ENCODE measurements at regions not wholly inside any gene's neighbourhood (a gene's known extent, or its start where the extent isn't known, plus 50 kb on each side); places are given as distances from the start of the nearest gene placed in this dataset.

- Histone ChIP-seq H3K4me1 (ENCODE audit: control insufficient read depth, extremely low read depth, insufficient read depth, low read length) (no peaks in the 10 kb centered on the region), H3K36me3 (ENCODE audit: control insufficient read depth in 2 of 2, extremely low read depth in 1 of 2, insufficient read depth in 2 of 2, low read length in 2 of 2) (no peaks in the 10 kb centered on the region), H3K4me2 (ENCODE audit: insufficient read depth, low read length) (no peak overlapping the region), H2AFZ (ENCODE audit: low read depth, low read length) (no peak overlapping the region), H3K27me3 (ENCODE audit: control insufficient read depth in 2 of 2, insufficient read depth in 2 of 2, low read length in 2 of 2) (peaks cover 0 to 3% of the 10 kb centered on the region in 2 experiments), H3K9me3 (replicated peaks; ENCODE audit: control insufficient read depth, insufficient read depth, low read length) (no peaks in the 10 kb centered on the region), H3K9me1 (replicated peaks; ENCODE audit: control insufficient read depth, extremely low read depth, insufficient read depth, low read length) (no peaks in the 10 kb centered on the region), H3K4me3 (replicated peaks in 1 of 3; ENCODE audit: insufficient read depth in 1 of 3, low read depth in 1 of 3, low read length in 3 of 3) (no peak overlapping the region), H4K20me1 (replicated peaks; ENCODE audit: control insufficient read depth, extremely low read depth, insufficient read depth, low read length) (no peaks in the 10 kb centered on the region), H3K79me2 (ENCODE audit: control insufficient read depth, insufficient read depth, low read length) (no peaks in the 10 kb centered on the region), H3K27ac (ENCODE audit: insufficient read depth, low read depth, low read length) (no peak overlapping the region), H3K9ac (replicated peaks; ENCODE audit: extremely low read depth, insufficient read depth, low read length) (no peak overlapping the region)
- CTCF ChIA-PET: interaction anchor here (0.6 to 3.0 kb wide), 20 partner anchors 8 to 473 kb away, joined by 3 to 67 read pairs (median 4); no protein-coding TSS in a partner anchor
- DNase-seq (ENCODE audit: low read depth, low spot score) (peak; percentile 52), FAIRE-seq (peak; percentile 65)
- POLR2A ChIA-PET: no interaction called here
- no TSS peak for BruUV-seq (replicated peaks)
- intact Hi-C loops (cut with micrococcal nuclease): loop anchor here (1.0 to 5.0 kb wide), 4 partner anchors 232 to 474 kb away; no protein-coding TSS in a partner anchor
- dilution Hi-C loops (cut with MboI; ENCODE audit: extremely low pct_ligation_motif_present, low sequenced_read_pairs): no loop called here
- no peak for TF ChIP-seq MAX (IDR thresholded peaks at IDR 0.05; ENCODE audit: insufficient read depth, insufficient read length)
- TF ChIP-seq POLR2A (IDR thresholded peaks at IDR 0.05; ENCODE audit: low read depth, low read length): no peak
- TF ChIP-seq FOS (IDR thresholded peaks at IDR 0.05; ENCODE audit: borderline replicate concordance, insufficient read depth, low read length): no peak
- no peak for TF ChIP-seq POLR2AphosphoS5 (IDR thresholded peaks at IDR 0.05; ENCODE audit: insufficient read depth, low read depth, low read length)
- TF ChIP-seq CTCF (IDR thresholded peaks at IDR 0.05; ENCODE audit: extremely low read depth in 1 of 2, insufficient read depth in 1 of 2, low read depth in 1 of 2, low read length in 2 of 2): peak; percentile 76 to 79
- no peak for TF ChIP-seq JUN (IDR thresholded peaks at IDR 0.05; ENCODE audit: borderline replicate concordance, insufficient read depth, insufficient read length, low read depth)
- TF ChIP-seq MYC (IDR thresholded peaks at IDR 0.05; ENCODE audit: low read depth, low read length): no peak
- TF ChIP-seq GATA2 (IDR thresholded peaks at IDR 0.05; ENCODE audit: insufficient read depth, insufficient read length, low read depth, low read length): no peak
Measured at GRCh38 chr3:87771337-87772192, 287.2 kb downstream of the CGGBP1 start.
